HEK293T (cell line): ENCODE measurements at regions not wholly inside any gene's neighbourhood (a gene's known extent, or its start where the extent isn't known, plus 50 kb on each side); places are given as distances from the start of the nearest gene placed in this dataset.

ENCODE experiments used
- CTCF ChIA-PET: fragments of 350-600 bp; formaldehyde crosslinking; extraction: SDS; loops from one replicate; lab custom pipeline; 2021; ENCODE audit warnings: antibody characterized with exemption, inconsistent platforms; lab: Yijun Ruan, JAX
- POLR2A ChIA-PET: fragments of 350-600 bp; formaldehyde crosslinking; extraction: SDS; loops from one replicate; lab custom pipeline; 2020; ENCODE audit warnings: antibody characterized with exemption, inconsistent platforms; lab: Yijun Ruan, JAX
- DNase-seq: peaks from one replicate; pipeline ENCODE4 v3.0.0; 2012; ENCODE audit warnings: mixed read lengths; ENCODE audit errors: extremely low spot score
- ARNT ChIP-seq: fragments of 450-650 bp; IDR thresholded peaks from 2 replicates; pipeline ENCODE4 v1.6.1; 2017; ENCODE audit warnings: mild to moderate bottlenecking
- BHLHE40 ChIP-seq: fragments of 450-650 bp; IDR thresholded peaks from 2 replicates; pipeline ENCODE4 v1.6.1; 2016; ENCODE audit warnings: mild to moderate bottlenecking, moderate library complexity, borderline replicate concordance
- CTBP1 ChIP-seq: fragments of 450-650 bp; IDR thresholded peaks from 2 replicates; pipeline ENCODE4 v1.6.1; 2016; ENCODE audit warnings: borderline replicate concordance
- ELF4 ChIP-seq: fragments of 450-650 bp; IDR thresholded peaks from 2 replicates; pipeline ENCODE4 v1.6.1; 2017; ENCODE audit warnings: antibody characterized with exemption
- FOXA1 ChIP-seq: fragments of 450-650 bp; IDR thresholded peaks from 2 replicates; pipeline ENCODE4 v1.6.1; 2016; ENCODE audit warnings: mild to moderate bottlenecking
- FOXK2 ChIP-seq: fragments of 450-650 bp; IDR thresholded peaks from 2 replicates; pipeline ENCODE4 v1.6.1; 2016; ENCODE audit warnings: mild to moderate bottlenecking
- FOXM1 ChIP-seq: fragments of 450-650 bp; IDR thresholded peaks from 2 replicates; pipeline ENCODE4 v1.6.1; 2017; ENCODE audit warnings: mild to moderate bottlenecking, borderline replicate concordance
- HDGF ChIP-seq: fragments of 450-650 bp; IDR thresholded peaks from 2 replicates; pipeline ENCODE4 v1.6.1; 2017; ENCODE audit warnings: antibody characterized with exemption, borderline replicate concordance
- L3MBTL2 ChIP-seq: fragments of 450-650 bp; conservative IDR thresholded peaks from 2 replicates; pipeline ENCODE4 v1.6.1; 2016; ENCODE audit warnings: mild to moderate bottlenecking
- LEF1 ChIP-seq: fragments of 450-650 bp; IDR thresholded peaks from 2 replicates; pipeline ENCODE4 v1.6.1; 2017; ENCODE audit warnings: mild to moderate bottlenecking, borderline replicate concordance
- NFRKB ChIP-seq: fragments of 450-650 bp; IDR thresholded peaks from 2 replicates; pipeline ENCODE4 v1.6.1; 2016; ENCODE audit warnings: mild to moderate bottlenecking, moderate library complexity
- PKNOX1 ChIP-seq: fragments of 450-650 bp; IDR thresholded peaks from 2 replicates; pipeline ENCODE4 v1.6.1; 2016
- SP1 ChIP-seq: fragments of 450-650 bp; IDR thresholded peaks from 2 replicates; pipeline ENCODE4 v1.6.1; 2017
- SUZ12 ChIP-seq: fragments of 450-650 bp; IDR thresholded peaks from 2 replicates; pipeline ENCODE4 v1.6.1; 2016; ENCODE audit warnings: mild to moderate bottlenecking
- TARDBP ChIP-seq: fragments of 450-650 bp; IDR thresholded peaks from 2 replicates; pipeline ENCODE4 v1.6.1; 2016
- ZNF384 ChIP-seq: fragments of 450-650 bp; IDR thresholded peaks from 2 replicates; pipeline ENCODE4 v1.6.1; 2016

- no peak for DNase-seq
- ChIA-PET CTCF (no interaction called here), POLR2A (no interaction called here)
- TF ChIP-seq ELF4 (no peak), HDGF (no peak), CTBP1 (no peak), SUZ12 (no peak), L3MBTL2 (no peak), ZNF384 (no peak), BHLHE40 (no peak), ARNT (no peak), FOXK2 (no peak), PKNOX1 (no peak), SP1 (no peak), FOXA1 (no peak), FOXM1 (no peak), TARDBP (no peak), NFRKB (no peak), LEF1 (no peak)
Measured at GRCh38 chr2:156907806-156908205, 349.7 kb upstream of the GALNT5 start.

- ChIA-PET CTCF (no interaction called here), POLR2A (no interaction called here)
- no peak for DNase-seq
- TF ChIP-seq HDGF, result no peak
- TF ChIP-seq FOXK2, result no peak
- TF ChIP-seq NFRKB, result no peak
- no peak for TF ChIP-seq SUZ12
Measured at GRCh38 chr2:156908825-156909224, 348.7 kb upstream of the GALNT5 start.

GRCh38 chr2:156909983-156910382 lies 347.5 kb upstream of the GALNT5 start:
- no peak for DNase-seq
- POLR2A ChIA-PET, result no interaction called here
- CTCF ChIA-PET, result no interaction called here
- TF ChIP-seq NFRKB (no peak), PKNOX1 (no peak), L3MBTL2 (no peak), TARDBP (no peak), FOXA1 (no peak), HDGF (no peak), SUZ12 (no peak), CTBP1 (no peak), LEF1 (no peak), SP1 (no peak), ARNT (no peak)

GRCh38 chr2:156915332-156915731 lies 342.2 kb upstream of the GALNT5 start:
- POLR2A ChIA-PET, result no interaction called here
- DNase-seq, result no peak
- TF ChIP-seq CTBP1 (no peak), NFRKB (no peak), SP1 (no peak), ZNF384 (no peak), HDGF (no peak), L3MBTL2 (no peak), ELF4 (no peak), LEF1 (no peak), BHLHE40 (no peak), SUZ12 (no peak), FOXM1 (no peak), FOXK2 (no peak), FOXA1 (no peak), TARDBP (no peak), ARNT (no peak), PKNOX1 (no peak)
- CTCF ChIA-PET, result no interaction called here

- POLR2A ChIA-PET, result no interaction called here
- CTCF ChIA-PET, result interaction anchor here (0.6 kb wide), 1 partner anchor 1540 kb away, joined by 3 read pairs; no protein-coding TSS in a partner anchor
- DNase-seq, result no peak
- TF ChIP-seq ARNT, result no peak
- no peak for TF ChIP-seq FOXK2
- no peak for TF ChIP-seq SUZ12
- TF ChIP-seq PKNOX1, result no peak
- TF ChIP-seq NFRKB, result no peak
- no peak for TF ChIP-seq FOXA1
- no peak for TF ChIP-seq FOXM1
- TF ChIP-seq LEF1, result no peak
- TF ChIP-seq ZNF384, result no peak
- TF ChIP-seq L3MBTL2, result no peak
- TF ChIP-seq BHLHE40, result no peak
- TF ChIP-seq ELF4, result no peak
- TF ChIP-seq TARDBP, result no peak
- no peak for TF ChIP-seq CTBP1
- TF ChIP-seq SP1, result no peak
- no peak for TF ChIP-seq HDGF
Measured at GRCh38 chr2:156918410-156918809, 339.1 kb upstream of the GALNT5 start.

GRCh38 chr2:156930423-156930822 lies 327.1 kb upstream of the GALNT5 start:
- TF ChIP-seq PKNOX1 (no peak), NFRKB (no peak), HDGF (no peak), ZNF384 (no peak), ELF4 (no peak), BHLHE40 (no peak), SUZ12 (no peak), FOXM1 (no peak), FOXK2 (no peak), FOXA1 (no peak), CTBP1 (no peak), TARDBP (no peak), ARNT (no peak), LEF1 (no peak)
- no peak for DNase-seq
- ChIA-PET CTCF (no interaction called here), POLR2A (no interaction called here)
